Stimulated activated CD4-positive, alpha-beta T cell treated with anti-CD3 and anti-CD28 coated beads, Interleukin-1b, Interleukin-23, amount 100 ng/mL, for 4 hours (primary cell): ENCODE measurements at regions not wholly inside any gene's neighbourhood (a gene's known extent, or its start where the extent isn't known, plus 50 kb on each side); places are given as distances from the start of the nearest gene placed in this dataset.
"Not testable (repeated sequence)": the region's sequence is repeated elsewhere in the genome, so short reads cannot be mapped to it uniquely, and the experiment has no call there.

Source experiments
- DNase-seq, 2 donors: peaks; one replicate each; pipeline ENCODE4 v3.0.0-alpha.2; 2020; ENCODE audit warnings: low read depth in 2 of 2

DNA sequence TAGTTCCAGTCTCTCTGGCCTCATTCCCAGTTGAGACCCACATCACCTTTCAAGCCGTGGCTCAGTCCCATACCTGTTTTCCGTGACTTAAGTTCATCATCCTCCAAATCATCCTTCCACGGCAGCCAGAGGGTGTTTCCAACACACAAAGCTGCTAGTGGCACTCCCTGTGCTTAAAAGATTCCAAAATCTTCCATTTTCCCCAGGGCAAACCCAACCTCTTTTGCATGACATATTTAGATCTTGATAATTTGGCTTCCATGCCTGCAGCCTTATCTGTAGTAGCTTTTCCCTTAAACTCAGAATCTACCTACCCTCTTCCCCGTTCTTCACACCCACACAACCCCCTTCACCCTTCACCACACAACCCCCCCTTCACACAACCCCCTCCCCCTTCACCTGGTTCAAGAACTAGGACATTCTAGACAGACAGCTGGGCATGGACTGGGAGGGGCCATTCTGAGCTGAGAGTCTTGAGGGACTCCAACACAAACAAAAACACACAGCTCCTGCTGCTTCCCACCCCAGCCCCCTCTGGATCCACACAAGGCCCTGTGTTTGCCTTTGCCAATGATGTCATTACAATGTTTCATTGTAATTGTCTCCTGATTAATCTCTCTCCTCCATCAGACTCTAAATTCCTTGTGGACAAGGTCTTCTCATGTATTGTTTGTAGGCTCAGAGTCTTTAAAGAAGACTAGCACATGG, 268.2 kb downstream of the SH3GL2 start:
- DNase-seq, result no peak

DNA sequence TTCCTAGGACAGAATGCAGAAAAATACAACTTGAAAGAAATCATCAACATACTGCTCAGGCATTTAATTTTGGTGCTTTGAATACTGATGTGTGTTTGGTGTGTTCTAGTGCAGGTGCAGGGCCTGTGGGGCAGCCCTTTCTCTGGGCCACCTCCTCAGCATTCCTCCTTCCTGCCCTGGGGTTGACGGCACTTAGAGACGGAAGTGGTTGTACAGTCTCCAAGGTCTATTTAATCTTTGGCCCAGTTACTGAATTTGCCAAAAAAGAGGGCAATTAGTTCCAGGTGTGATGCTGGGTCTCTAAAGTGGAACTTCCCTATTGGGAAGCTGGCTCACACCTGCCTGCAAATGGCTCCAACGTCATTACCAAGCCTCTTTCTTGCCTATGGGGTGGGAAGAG, 269.0 kb downstream of the SH3GL2 start:
- DNase-seq, result no peak

DNA sequence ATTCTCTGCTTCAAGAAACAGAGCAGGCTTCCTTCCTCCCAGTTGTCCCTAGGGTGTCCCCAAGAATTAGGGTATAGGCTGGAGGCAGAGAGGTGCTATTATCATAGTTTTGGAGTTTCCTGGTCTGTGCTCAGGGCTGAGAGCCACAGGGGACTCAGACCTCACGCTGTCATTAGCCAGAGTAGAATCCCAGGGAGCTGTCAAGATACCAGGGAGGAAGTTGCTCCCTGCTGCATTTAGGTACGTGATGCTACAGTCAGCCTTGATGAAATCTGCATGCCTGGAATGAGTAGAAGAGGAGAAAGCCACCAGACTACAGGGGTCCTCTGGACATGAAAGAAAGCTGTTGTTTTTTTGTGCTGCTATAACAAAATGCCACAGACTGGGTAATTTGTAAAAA, 273.2 kb downstream of the SH3GL2 start:
- no peak for DNase-seq

DNA sequence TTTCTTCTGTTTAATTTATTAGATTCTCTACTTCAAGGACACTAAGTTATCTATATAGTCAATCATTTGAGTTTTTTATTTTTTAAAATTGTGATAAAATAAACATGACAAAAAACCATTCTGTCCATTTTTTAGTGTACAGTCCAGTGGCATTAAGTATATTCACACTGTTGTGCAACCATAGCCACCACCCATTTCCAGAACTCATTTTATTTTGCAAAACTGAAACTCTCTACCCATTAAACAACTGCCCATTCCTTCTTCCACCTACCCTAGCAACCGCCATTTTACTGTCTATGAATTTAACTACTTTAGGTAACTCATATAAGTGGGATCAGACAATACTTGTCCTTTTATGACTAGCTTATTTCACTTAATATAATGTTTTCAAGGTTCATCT, 275.6 kb downstream of the SH3GL2 start:
- DNase-seq, result no peak

DNA sequence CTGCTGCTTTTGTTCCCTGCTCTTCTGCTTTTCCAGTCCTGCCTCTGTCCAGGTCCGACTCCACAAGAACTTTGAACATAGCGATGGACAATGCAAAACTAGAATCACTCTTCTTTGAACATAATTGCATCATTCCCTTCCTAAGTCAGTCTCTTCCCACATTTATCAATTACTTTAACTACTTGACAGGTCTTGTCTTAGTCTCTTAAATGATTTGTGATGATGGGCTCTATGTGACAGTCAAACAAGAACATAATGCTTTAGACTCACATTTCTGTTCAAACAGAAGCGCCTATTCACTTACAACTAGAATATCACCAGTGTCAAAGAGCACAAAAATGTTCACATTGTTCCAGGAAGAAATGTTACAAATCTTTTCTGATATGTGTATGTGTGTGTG, 278.1 kb downstream of the SH3GL2 start:
- DNase-seq, result no peak

DNA sequence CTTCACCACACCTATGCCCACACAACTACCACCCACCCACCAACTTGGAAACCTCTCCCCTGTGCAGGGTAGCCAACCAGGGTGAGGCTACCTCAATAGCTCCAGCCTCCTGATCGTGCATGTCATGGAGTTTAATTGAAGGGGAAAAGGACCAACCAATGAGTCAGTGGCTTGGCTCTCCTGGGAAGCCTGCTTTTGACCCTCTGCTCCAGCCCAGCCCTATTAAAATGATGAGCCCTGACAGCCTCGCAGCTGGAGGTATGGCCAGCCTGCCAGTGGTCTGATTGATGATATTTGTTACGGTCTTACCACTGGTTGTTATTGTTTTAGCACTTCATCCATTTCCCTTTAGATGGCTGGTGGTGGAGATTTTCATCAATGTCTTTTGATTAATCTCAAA, 280.4 kb downstream of the SH3GL2 start:
- DNase-seq, result no peak

DNA sequence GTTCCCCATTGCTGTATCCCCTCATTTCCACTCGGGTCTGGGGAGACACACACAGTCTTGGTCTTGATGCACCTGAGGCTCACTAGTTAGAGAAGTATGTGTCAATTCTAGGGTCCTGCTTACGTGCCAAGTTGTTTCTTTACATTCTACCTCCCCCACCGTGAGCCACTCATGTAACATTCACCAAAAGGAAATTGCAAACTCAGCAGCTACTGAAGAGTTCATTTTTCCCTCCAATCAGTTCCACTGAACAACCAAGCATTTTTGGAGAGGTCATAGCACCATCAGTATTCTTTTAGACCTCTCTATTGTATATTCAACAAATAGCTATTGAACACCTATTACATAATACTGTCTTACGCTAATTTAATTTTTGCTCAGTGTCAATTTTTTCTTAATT, 281.1 kb downstream of the SH3GL2 start:
- no peak for DNase-seq

DNA sequence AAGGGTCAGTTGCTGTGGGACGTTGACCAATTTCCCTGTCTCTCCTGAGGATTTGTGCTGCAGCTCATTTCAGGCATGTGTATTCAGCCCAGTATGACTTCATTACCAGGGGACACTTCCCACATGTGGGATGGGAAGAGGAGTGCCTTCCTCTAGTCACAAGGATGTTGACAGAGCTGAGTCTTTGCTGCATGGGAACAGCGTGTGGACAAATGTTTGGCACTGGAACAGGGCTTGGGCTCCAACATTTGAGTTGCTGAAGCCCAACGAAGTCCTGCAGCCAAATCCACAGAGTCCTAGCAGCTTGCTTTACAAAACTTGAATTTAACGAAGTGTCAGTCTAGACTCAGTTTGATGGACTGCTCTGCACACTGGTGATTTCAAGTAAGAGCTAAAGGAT, 283.2 kb downstream of the SH3GL2 start:
- no peak for DNase-seq

DNA sequence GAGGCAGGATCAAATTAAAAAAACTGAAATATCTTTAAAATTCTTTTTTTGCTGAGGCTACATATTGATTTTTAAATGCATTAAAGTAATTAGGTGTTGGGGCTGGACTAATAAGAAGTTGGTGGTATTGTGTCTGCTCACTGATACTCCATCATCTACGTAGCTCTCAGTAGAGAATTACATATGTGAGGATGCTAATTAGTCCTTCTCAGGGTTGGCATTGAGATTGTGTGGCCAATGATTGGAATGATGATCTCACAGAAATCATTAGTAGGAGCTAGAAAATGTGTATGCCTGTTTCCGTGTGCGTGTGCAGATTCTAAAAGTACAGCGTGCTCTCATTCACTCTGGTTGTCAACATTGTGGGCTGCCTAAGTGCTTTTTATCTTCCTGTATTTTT, 283.8 kb downstream of the SH3GL2 start:
- no peak for DNase-seq

DNA sequence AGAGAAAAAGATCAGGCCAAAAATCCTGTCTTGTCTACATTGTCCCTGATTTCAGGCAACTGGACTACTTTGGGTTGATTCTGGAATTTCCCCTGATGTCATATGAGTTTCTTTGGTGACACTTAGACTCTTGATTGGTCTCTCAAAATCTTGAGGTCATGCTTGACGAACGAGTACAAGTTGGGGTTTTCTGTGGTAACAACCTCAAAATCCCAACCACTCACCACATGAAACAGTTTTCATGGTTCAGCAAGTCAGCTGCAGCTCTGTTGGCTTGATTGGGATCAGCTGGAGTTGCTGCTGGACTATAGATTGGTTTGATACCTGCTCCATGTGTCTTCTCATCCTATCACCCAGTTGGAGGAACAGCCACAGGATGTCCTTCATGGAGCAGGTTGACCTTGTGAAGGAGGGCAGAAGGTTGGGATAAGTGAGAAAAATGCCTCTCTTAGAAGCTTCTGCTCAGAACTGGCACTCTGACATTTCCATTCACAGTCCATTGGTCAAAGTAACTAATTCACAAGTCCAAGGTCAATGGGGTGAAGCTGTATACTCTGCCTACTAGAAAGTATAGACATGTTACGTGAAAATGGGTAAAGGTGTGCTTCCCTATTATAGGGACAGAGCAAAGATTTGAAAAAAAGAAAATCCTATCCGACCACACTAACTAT, 284.5 kb downstream of the SH3GL2 start:
- DNase-seq, result no peak

DNA sequence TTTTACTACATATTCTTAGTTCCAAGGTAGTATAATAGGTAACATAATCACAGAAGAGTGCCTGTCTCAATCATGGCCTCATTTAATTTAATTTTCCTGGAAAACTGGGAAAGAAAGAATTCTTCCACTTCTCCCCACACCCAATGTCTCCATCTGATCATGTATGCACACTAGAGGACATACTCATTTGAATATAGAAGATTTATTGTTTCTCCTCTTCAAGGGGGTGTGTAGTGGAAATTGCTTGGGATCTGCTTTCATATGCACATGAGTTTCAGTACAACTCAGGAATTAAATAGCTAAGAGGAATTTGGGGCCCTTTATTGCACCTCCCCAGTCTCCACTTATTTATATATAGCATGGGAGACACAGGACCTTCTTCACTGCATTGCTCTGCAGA, 285.1 kb downstream of the SH3GL2 start:
- no peak for DNase-seq

DNA sequence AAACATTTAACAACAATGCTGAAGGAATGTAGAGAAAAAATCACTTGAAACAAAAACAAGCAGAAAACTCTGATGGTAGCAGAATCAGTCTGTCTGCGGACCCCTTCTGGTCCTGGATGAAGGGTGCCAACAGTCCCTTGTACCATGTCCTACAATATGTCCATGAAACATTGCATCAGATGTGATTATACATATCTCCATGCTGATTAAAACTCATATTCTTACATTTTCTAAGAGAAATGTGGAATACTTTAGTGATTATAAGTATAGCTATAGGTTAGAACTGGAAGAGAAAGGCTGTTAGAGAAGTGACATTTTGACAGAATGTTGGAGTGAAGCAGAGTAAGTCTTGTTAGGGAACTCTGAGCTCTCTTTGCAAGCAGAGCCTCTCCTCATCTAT, 286.1 kb downstream of the SH3GL2 start:
- DNase-seq, result no peak

DNA sequence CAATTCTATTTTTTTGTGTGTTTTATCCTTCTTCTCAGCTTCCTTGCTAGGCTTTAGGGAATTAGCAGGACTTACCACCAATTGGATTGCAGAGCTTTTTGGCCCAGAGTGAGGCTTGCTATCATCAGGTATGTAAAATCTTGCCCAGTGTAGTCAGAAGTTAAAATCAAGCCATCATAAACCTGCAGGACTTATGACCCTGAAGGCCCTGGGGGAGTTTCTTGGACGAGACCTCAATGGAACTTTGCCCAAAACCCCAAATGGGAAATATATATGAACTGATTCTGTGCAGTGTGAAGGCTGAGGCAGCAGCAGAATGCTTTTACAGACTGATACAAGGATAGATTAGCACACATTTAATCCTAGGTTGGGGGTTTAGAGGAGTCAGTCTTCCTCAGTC, 287.0 kb downstream of the SH3GL2 start:
- DNase-seq, result no peak

DNA sequence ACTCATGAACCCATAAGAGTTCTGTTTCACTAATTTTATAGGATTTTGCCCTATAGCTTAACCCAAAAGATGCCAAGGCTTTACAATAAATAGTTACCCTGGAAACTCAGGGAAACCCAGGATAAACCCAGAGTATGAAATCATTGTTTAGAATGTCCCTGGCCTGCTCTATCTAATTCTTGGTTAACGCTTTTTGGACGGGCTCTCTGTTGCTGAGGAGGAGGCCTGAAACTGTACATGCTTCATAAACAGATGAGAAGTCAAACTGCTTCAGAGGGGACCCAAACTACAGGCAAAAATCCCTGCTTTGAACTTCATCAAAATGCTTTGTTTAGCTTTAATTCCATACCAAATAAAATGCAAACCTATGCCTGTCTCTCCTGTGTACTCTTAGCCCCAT, 291.9 kb downstream of the SH3GL2 start:
- no peak for DNase-seq

DNA sequence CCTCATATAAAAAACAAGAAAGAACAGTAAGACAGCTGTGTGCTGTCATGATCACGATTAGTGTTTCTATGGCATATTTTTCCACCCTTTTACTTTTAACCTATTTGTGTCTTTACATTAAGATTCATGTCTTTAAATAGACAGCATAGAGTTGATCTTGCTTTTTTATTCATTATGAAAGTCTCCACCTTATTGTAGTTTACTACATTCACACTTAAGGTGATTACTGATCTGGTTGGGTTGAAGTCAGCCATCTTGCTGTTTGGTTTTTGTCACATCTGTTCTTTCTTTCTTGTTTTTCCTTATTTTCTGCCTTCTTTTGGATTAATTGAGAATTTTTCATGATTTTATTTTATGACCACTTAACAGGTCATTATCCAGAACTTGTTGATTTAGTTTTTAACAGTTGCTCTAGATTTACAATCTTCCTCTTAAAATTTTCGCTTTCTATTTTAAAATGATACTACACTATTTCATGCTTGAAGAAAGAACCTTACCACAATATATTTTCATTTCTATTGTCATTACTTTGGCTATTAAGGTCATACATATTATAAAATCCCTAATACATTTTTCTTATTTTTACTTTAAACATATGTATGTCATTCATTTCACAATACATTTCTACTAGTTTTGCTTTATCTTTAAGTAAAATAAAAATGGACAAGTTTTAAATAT, 292.5 kb downstream of the SH3GL2 start:
- DNase-seq, result no peak

DNA sequence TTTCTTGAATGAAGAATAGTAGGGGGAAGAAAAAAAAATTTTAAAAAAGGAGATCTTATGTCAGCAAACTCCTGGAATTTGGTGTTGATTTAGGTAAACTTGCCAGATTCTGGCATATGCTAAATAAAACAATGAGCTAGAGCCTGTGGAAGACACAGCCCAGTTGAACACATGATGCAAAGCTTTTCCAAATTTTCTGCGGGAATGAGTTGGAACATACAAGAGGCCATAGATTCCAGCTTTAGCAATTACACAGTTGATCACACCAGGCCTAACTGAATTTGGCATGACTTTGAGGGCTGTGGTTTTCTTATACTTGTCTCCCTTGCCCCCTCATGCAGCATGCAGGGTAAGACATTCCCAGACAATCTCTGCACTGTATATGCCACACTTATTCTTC, 297.0 kb downstream of the SH3GL2 start:
- DNase-seq, result no peak

DNA sequence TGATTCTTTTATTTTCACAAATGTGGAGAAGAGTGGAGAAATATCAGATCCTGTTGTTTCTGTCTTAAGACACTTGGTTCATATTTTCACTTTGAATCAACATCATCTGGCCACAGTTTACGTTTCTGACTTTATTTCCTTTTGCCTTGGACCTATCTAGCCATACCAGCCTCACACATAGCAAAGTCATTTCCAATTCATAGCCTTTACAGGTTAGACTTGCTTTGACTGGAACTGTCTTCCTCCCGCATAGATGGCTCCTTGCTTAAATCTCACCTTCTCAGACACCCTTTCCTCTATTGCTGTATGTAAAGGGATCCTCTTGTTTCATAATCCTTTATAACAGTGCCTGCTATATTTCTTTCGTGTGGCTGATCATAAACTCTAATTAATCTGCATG, 297.8 kb downstream of the SH3GL2 start:
- no peak for DNase-seq

DNA sequence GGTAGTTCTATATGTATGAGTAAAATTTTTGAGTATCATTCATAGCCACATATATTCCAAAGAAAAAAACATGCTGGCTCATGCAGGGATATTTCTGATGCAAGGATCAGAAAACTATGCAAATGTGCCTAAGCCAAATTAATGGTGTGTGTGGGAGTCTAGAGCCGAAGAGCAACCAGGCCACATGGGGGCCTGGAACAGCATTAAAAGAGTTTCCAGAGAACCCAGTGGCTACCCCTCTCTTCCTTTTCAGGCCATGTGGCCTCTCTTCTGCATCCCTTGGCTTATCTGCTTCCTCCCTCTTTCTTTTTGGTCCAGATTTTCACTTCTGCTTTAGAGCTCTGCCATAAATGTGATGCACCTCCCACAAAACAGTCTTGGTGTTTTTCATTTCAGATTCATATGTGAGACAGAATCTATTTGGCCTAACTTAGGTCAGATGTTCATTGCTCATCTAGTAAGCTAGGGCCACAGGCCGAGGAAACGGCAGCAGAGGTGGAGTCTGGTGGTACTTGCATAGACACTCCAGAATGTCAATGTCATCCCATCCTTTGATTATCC, 300.0 kb downstream of the SH3GL2 start:
- DNase-seq, result no peak

DNA sequence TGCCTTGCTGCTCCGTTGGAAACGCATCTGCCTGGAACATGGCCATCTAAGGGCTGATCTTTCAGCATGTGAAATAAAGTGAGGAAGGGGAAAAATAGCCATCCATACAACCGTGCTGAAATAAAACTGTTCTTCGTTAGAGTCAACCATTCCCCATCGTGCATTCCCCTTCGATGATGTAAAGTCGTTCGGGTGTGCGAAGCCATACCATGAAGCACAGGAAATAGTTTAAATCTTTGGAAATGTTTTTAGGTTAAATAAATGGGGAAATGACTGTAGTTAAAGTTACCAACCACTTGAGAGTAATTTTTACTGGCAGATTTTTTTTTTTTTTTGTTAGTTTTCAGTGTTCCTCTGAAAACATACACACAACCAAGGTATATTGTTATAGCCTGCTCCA, 302.5 kb downstream of the SH3GL2 start:
- DNase-seq, result no peak

DNA sequence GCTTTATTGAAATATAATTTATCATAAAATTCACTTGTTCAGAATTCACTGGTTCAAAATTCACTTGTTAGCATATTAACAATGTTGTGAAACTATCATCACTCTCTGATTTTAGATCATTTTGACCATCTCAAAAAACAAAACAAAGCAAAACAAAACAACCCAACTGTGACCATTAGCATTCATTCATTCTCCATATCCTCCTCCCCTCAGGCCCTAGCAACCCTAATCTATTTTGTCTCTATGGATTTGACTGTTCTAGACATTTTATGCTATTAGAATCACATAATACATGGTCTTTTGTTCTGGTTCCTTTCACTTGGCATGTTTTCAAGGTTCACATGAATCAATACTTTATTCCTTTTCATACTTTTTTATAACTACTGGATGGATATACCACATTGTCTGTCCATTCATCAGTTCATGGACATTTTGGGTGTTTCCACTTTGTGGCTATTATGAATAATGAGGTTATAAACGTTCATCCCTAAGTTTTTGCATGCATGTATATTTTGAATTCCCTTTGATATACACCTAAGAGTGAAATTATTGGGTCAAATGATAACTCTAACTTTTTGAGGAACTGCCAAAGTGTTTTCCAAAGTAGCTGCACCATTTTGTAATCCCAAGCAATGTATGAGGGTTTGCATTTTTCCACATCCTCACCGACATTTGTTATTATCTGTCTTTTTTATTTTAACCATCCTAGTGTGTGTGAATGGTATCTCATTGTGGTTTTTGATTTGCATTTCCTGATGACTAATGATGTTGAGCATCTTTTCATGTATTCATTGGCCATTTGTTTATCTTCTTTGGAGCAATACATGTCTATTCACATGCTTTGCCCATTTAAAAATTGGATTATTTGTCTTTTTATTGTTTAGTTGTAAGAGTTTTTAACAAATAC, 304.1 kb downstream of the SH3GL2 start:
- no peak for DNase-seq

DNA sequence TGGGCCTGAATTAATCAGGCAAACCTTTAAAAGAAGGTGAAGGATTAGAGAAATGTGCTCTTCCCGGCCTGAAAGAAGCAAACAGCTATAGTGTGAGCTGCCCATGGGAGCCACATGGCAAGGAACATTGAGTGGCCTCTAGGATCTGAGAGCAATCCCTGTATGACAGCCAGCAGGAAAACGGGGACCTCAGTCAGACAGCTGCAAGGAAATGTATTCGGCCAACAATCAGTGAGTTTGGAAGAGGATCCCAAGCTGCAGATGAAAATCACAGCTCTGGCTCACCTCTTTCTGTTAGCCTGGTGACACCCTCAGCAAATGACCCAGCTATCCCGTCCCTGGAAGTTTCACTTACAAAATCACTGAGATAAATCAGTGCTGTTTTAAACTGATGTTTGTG, 309.2 kb downstream of the SH3GL2 start:
- no peak for DNase-seq

DNA sequence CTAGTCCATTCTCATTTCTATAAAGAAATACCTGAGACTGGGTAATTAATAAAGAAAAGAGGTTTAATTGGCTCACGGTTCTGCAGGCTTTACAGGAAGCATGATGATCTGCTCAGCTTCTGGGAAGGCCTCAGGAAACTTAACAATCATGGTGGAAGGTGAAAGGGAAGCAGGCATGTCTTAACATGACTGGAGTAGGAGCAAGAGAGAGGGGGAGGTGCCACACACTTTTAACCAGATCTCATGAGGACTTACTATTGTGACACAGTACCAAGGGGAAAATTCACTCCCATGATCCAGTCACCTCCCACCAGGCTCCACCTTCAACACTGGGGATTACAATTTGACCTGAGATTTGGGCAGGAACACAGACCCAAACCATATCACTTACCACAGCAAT, 310.1 kb downstream of the SH3GL2 start:
- DNase-seq, result not testable (repeated sequence)
